T-cell (primary cell): ENCODE measurements at regions not wholly inside any gene's neighbourhood (a gene's known extent, or its start where the extent isn't known, plus 50 kb on each side); places are given as distances from the start of the nearest gene placed in this dataset.

ENCODE experiments used
- ATAC-seq, 4 experiments: fragments of 200-7000 bp in 3 of 4; fragments of 150-1000 bp in 1 of 4; cut with Tn5 transposase; replicated peaks in 1 of 4; 1 replicate in 3 of 4; 2 replicates in 1 of 4; pipeline ENCODE4 v1.10.0; 2021; ENCODE audit warnings: moderate library complexity in 3 of 4, mild to moderate bottlenecking in 2 of 4, moderate number of reproducible peaks in 1 of 4
- CTCF ChIA-PET, 2 donors: fragments of 300-600 bp; sonication (Branson Sonifier 250); formaldehyde crosslinking; loops; one replicate each; lab custom pipeline; 2022; ENCODE audit warnings: antibody characterized with exemption in 2 of 2; lab: Charles Lee
- POLR2A ChIA-PET, 2 donors: fragments of 300-600 bp; sonication (Branson Sonifier 250); formaldehyde crosslinking; loops; one replicate each; lab custom pipeline; 2022; ENCODE audit warnings: antibody characterized with exemption in 2 of 2; lab: Charles Lee
- DNase-seq, 35 experiments: peaks; one replicate each; pipeline versions ENCODE4 v3.0.0 to v3.0.0-alpha.2; 2013 to 2023
- H3K27ac ChIP-seq: one replicate; pipeline ENCODE4 v1.5.1; 2013; ENCODE audit warnings: low read length
- H3K27me3 ChIP-seq, 2 experiments: replicated peaks in 1 of 2; 1 replicate in 1 of 2; 2 replicates in 1 of 2; pipeline versions ENCODE4 v1.6.1 to v1.7.0; 2013; ENCODE audit warnings: low read length in 1 of 2, mixed read lengths in 1 of 2; ENCODE audit not compliant: control insufficient read depth in 2 of 2, insufficient read depth in 2 of 2; ENCODE audit errors: extremely low read depth in 1 of 2
- H3K36me3 ChIP-seq, 2 donors: 1 replicate in 1 of 2; 2 replicates in 1 of 2; pipeline versions ENCODE4 v1.6.1 to v1.7.0; 2013; ENCODE audit warnings: low read length in 1 of 2; ENCODE audit not compliant: control insufficient read depth in 2 of 2, insufficient read depth in 1 of 2; ENCODE audit errors: extremely low read depth in 1 of 2
- H3K4me1 ChIP-seq, 2 experiments: 1 replicate in 1 of 2; 2 replicates in 1 of 2; pipeline versions ENCODE4 v1.6.1 to v1.7.0; 2013; ENCODE audit warnings: low read length in 2 of 2, mixed read lengths in 1 of 2; ENCODE audit not compliant: insufficient read depth in 2 of 2, control insufficient read depth in 1 of 2; ENCODE audit errors: extremely low read depth in 1 of 2
- H3K4me3 ChIP-seq, 2 donors: 1 replicate in 1 of 2; 2 replicates in 1 of 2; pipeline versions ENCODE4 v1.5.1 to v1.7.0; 2013; ENCODE audit warnings: mild to moderate bottlenecking in 2 of 2, low read length in 1 of 2, moderate library complexity in 1 of 2; ENCODE audit not compliant: control insufficient read depth in 1 of 2; ENCODE audit errors: extremely low read depth in 1 of 2
- H3K9me3 ChIP-seq: 2 replicates; pipeline ENCODE4 v1.7.0; 2013
- H3K27ac Mint-ChIP-seq, 2 donors: one replicate each; pipeline ENCODE4 v1.8.0; 2020 to 2021; ENCODE audit warnings: mild to moderate bottlenecking in 2 of 2, mixed read lengths in 2 of 2
- H3K27me3 Mint-ChIP-seq, 2 donors: one replicate each; pipeline ENCODE4 v1.8.0; 2021 to 2022; ENCODE audit warnings: mixed read lengths in 2 of 2
- H3K36me3 Mint-ChIP-seq: one replicate; pipeline ENCODE4 v1.8.0; 2021; ENCODE audit warnings: mixed read lengths
- H3K4me1 Mint-ChIP-seq, 3 donors: one replicate each; pipeline ENCODE4 v1.8.0; 2020 to 2022; ENCODE audit warnings: mixed read lengths in 3 of 3, mild to moderate bottlenecking in 1 of 3
- H3K4me3 Mint-ChIP-seq, 3 donors: one replicate each; pipeline ENCODE4 v1.8.0; 2020 to 2022; ENCODE audit warnings: mild to moderate bottlenecking in 3 of 3, mixed read lengths in 3 of 3, moderate library complexity in 3 of 3
- H3K9me3 Mint-ChIP-seq, 3 donors: one replicate each; pipeline ENCODE4 v1.8.0; 2020 to 2022; ENCODE audit warnings: mixed read lengths in 3 of 3
- WGBS: methylation state at CpG from one replicate; pipeline ENCODE4 v1.1.5; 2013; ENCODE audit warnings: missing lambda C conversion rate; ENCODE audit not compliant: insufficient coverage; 5-methylcytosine and 5-hydroxymethylcytosine counted together

DNA sequence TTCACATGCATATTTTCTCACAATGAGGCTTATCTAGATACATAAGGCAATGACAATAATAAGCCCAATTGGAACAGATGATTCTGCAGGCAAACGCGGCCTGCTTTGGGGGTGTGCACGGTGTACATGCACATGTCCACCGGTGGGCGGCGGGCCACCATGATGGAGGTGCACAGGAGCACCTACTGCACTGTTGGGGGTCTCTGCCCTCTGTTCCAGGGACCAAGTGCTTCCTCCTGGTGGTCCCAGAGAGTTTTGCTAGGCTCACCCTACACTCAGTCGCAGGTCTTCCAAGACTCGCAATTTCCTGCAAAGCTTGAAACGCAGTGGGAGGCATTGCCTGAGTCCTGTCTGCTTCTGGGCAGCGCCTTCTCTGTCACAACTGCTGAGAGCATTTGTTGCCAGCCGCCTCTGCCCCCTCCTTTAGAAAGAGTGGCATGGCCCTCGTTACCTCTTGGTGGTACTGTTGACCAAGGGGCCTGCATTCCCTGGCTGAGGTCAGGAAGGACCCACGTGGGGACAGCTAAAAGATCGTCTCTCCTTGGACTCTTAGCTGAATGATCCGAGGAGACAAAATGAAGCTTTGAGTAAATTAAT is 135.3 kb downstream of the ERMARD start:
- CTCF ChIA-PET = no interaction called here
- POLR2A ChIA-PET = no interaction called here
- H3K4me1 ChIP-seq = peaks cover 0 to 5% of the 10 kb centered on the region in 2 experiments
- H3K4me1 Mint-ChIP-seq = no peaks in the 10 kb centered on the region
- H3K9me3 ChIP-seq = no peaks in the 10 kb centered on the region
- H3K36me3 ChIP-seq = no peaks in the 10 kb centered on the region
- H3K27me3 ChIP-seq = peaks cover 0 to 41% of the 10 kb centered on the region in 2 experiments
- DNase-seq = no peak
- H3K9me3 Mint-ChIP-seq = peaks cover 0 to 5% (median 0%) of the 10 kb centered on the region in 3 donors
- no peak overlapping the region for H3K4me3 ChIP-seq
- no peak overlapping the region for H3K27ac Mint-ChIP-seq
- H3K36me3 Mint-ChIP-seq = no peaks in the 10 kb centered on the region
- no peak overlapping the region for H3K27ac ChIP-seq
- ATAC-seq = no peak
- WGBS = 89% methylated on average over 15 of the region's 15 CpGs
- H3K4me3 Mint-ChIP-seq = no peak overlapping the region
- peaks cover 35 to 46% of the 10 kb centered on the region in 2 donors for H3K27me3 Mint-ChIP-seq

DNA sequence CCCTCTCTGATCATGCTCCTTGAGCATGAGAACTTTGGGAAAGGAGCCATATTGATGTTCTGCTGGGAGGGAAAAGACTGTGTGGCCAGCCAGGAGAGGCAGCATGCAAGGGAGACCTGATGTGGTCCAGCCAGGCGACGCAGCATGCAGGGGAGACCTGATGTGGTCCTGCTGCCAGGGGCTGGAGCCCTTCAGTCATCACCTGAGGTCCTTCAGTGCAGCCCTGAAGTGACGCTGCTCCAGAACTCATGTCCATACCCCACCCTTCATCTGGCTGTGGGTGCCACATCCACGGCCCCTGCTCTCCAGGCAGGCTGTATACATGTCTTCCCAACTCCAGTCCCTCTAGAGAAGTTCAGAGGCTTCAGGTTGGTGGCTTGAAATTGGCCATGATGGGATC is 134.4 kb downstream of the ERMARD start:
- no peak for ATAC-seq
- H3K27me3 Mint-ChIP-seq = peaks cover 40 to 55% of the 10 kb centered on the region in 2 donors
- Histone ChIP-seq H3K4me3 (no peak overlapping the region), H3K9me3 (no peaks in the 10 kb centered on the region), H3K27ac (no peak overlapping the region), H3K27me3 (peaks cover 0 to 43% of the 10 kb centered on the region in 2 experiments), H3K36me3 (no peaks in the 10 kb centered on the region), H3K4me1 (peaks cover 0 to 5% of the 10 kb centered on the region in 2 experiments)
- ChIA-PET POLR2A (no interaction called here), CTCF (no interaction called here)
- DNase-seq = no peak
- no peak overlapping the region for H3K4me3 Mint-ChIP-seq
- no peak overlapping the region for H3K27ac Mint-ChIP-seq
- WGBS = 88% methylated on average over 4 of the region's 4 CpGs
- peaks cover 0 to 5% (median 0%) of the 10 kb centered on the region in 3 donors for H3K9me3 Mint-ChIP-seq
- H3K36me3 Mint-ChIP-seq = no peaks in the 10 kb centered on the region
- H3K4me1 Mint-ChIP-seq = no peaks in the 10 kb centered on the region

DNA sequence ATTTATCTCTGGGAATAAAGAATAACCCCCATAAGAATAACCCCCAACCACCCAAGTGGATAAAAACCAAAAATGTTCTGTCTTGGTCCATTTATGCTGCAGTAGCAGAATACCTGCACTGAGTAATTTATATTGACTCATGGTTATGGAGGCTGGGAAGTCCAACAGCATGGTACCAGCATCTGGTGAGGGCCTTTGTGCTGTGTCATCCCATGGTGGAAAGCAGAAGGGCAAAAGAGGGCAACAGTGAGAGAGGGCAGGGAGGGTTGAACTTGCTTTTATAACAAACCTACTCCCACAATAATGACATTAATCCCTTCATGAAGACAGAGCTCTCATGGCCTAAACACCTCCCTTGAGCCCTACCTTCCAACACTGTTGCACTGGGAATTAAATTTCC is 133.7 kb downstream of the ERMARD start:
- H3K4me1 Mint-ChIP-seq = no peaks in the 10 kb centered on the region

DNA sequence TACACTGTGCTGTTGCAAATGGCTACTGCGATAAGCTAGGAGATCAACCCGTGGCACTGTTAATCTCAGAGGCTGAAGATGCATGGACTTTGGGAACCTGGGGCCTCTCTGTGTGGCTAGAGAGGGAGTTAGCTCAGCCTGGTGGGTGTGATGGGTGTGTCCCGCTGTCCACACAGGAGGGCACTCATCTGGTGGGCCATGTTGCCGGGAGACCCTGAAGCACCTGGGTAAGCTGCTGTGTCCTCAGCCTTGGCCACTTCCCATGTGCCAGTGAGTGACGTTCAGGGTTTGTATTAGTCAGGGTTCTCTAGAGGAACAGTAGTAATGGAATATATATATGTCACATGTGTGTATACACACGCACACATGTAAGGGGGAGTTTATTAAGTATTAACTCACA is 132.7 kb downstream of the ERMARD start:
- H3K36me3 Mint-ChIP-seq = no peaks in the 10 kb centered on the region
- H3K4me3 Mint-ChIP-seq = no peak overlapping the region
- CTCF ChIA-PET = no interaction called here
- H3K27me3 ChIP-seq = peaks cover 0 to 46% of the 10 kb centered on the region in 2 experiments
- no peak for ATAC-seq
- peaks cover 0 to 5% (median 0%) of the 10 kb centered on the region in 3 donors for H3K9me3 Mint-ChIP-seq
- peaks cover 0 to 5% of the 10 kb centered on the region in 2 experiments for H3K4me1 ChIP-seq
- peak in 1 of 35 experiments; percentile 8 for DNase-seq
- peaks cover 52% of the 10 kb centered on the region in 2 donors for H3K27me3 Mint-ChIP-seq
- H3K36me3 ChIP-seq = no peaks in the 10 kb centered on the region
- POLR2A ChIA-PET = no interaction called here
- no peak overlapping the region for H3K4me3 ChIP-seq
- no peak overlapping the region for H3K27ac ChIP-seq
- H3K9me3 ChIP-seq = no peaks in the 10 kb centered on the region
- H3K4me1 Mint-ChIP-seq = no peaks in the 10 kb centered on the region
- 74% methylated on average over 3 of the region's 6 CpGs for WGBS
- H3K27ac Mint-ChIP-seq = no peak overlapping the region

More for the DNA sequence above, 133.7 kb downstream of the ERMARD start:
- H3K27ac Mint-ChIP-seq = no peak overlapping the region
- peaks cover 0 to 5% of the 10 kb centered on the region in 2 experiments for H3K4me1 ChIP-seq
- H3K36me3 ChIP-seq = no peaks in the 10 kb centered on the region
- no peaks in the 10 kb centered on the region for H3K36me3 Mint-ChIP-seq
- no peak for DNase-seq
- H3K4me3 ChIP-seq = no peak overlapping the region
- no peak for ATAC-seq
- ChIA-PET CTCF (no interaction called here), POLR2A (no interaction called here)
- peaks cover 44 to 55% of the 10 kb centered on the region in 2 donors for H3K27me3 Mint-ChIP-seq
- H3K27me3 ChIP-seq = peaks cover 0 to 46% of the 10 kb centered on the region in 2 experiments
- no peak overlapping the region for H3K27ac ChIP-seq
- H3K4me3 Mint-ChIP-seq = no peak overlapping the region
- H3K9me3 ChIP-seq = no peaks in the 10 kb centered on the region
- H3K9me3 Mint-ChIP-seq = peaks cover 0 to 5% (median 0%) of the 10 kb centered on the region in 3 donors

DNA sequence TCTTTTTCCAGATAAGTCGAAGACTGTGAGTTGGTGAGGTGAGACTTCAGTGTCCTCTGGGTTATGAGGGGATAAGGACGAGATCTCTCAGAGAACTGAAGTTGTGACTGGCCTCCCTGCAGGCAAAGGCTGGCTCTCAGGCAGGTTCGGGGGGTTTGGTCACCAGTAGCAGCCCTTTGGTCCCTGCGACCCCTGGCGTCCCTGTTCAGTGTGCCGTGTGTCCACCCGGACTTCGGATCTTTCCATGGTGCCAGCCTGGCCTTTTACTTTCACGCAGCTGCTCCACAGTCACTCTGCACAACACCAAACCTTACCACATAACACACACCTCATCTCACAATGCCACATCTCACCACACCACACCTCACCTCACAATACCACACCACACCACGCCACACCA is 131.9 kb downstream of the ERMARD start:
- Mint-ChIP-seq H3K4me1 (no peaks in the 10 kb centered on the region), H3K4me3 (no peak overlapping the region), H3K27ac (no peak overlapping the region), H3K36me3 (no peaks in the 10 kb centered on the region), H3K9me3 (peaks cover 0 to 5% (median 0%) of the 10 kb centered on the region in 3 donors), H3K27me3 (peaks cover 52 to 53% of the 10 kb centered on the region in 2 donors)
- WGBS = 72% methylated on average over 8 of the region's 10 CpGs
- Histone ChIP-seq H3K27ac (no peak overlapping the region), H3K27me3 (peaks cover 0 to 38% of the 10 kb centered on the region in 2 experiments), H3K4me3 (no peak overlapping the region), H3K4me1 (peaks cover 0 to 5% of the 10 kb centered on the region in 2 experiments), H3K36me3 (no peaks in the 10 kb centered on the region), H3K9me3 (no peaks in the 10 kb centered on the region)
- CTCF ChIA-PET = interaction anchor here in 1 of 2 donors (0.6 kb wide), 1 partner anchor 1128 kb away, joined by 3 read pairs; no protein-coding TSS in a partner anchor
- POLR2A ChIA-PET = interaction anchor here in 1 of 2 donors (0.5 kb wide), 1 partner anchor 28 kb away, joined by 3 read pairs; no protein-coding TSS in a partner anchor
- ATAC-seq (no peak), DNase-seq (no peak)

DNA sequence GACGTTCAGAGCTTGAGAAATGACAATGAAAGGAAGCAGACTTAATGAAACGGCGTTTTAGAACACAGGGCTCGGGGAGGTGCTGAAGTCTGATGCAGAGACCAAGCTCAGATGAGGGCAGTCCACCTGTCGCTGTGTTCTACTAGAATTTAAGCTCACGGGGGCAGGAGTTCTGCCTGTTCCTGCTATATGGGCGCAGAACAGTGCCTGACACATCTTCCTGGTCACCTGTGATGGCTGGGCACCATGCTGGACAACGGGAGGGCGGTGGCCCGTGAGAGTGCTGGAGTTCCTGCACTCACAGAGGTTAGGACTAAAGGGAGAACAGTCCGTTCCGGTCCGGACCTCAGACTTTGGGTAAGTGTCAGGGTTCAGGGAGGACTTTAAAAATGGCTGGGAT is 130.6 kb downstream of the ERMARD start:
- Histone ChIP-seq H3K4me1 (peaks cover 0 to 5% of the 10 kb centered on the region in 2 experiments), H3K9me3 (no peaks in the 10 kb centered on the region), H3K27ac (no peak overlapping the region), H3K4me3 (no peak overlapping the region), H3K27me3 (peaks cover 0 to 30% of the 10 kb centered on the region in 2 experiments), H3K36me3 (no peaks in the 10 kb centered on the region)
- Mint-ChIP-seq H3K27ac (no peak overlapping the region), H3K4me3 (no peak overlapping the region), H3K36me3 (no peaks in the 10 kb centered on the region), H3K27me3 (peaks cover 49 to 50% of the 10 kb centered on the region in 2 donors), H3K9me3 (peaks cover 0 to 5% (median 0%) of the 10 kb centered on the region in 3 donors), H3K4me1 (no peaks in the 10 kb centered on the region)
- WGBS = 77% methylated on average over 8 of the region's 13 CpGs
- DNase-seq (no peak), ATAC-seq (no peak)
- POLR2A ChIA-PET = interaction anchor here in 1 of 2 donors (0.8 kb wide), 1 partner anchor 77 kb away, joined by 3 read pairs; no protein-coding TSS in a partner anchor
- CTCF ChIA-PET = no interaction called here
